HG02759 (cell line): ENCODE measurements at regions not wholly inside any gene's neighbourhood (a gene's known extent, or its start where the extent isn't known, plus 50 kb on each side); places are given as distances from the start of the nearest gene placed in this dataset.
"Not testable (repeated sequence)": the region's sequence is repeated elsewhere in the genome, so short reads cannot be mapped to it uniquely, and the experiment has no call there.

Experiments used
- ATAC-seq: cut with Tn5 transposase; IDR thresholded peaks from one replicate; pipeline ENCODE4 v1.9.1; 2021; ENCODE audit warnings: mild to moderate bottlenecking, moderate library complexity; ENCODE audit not compliant: unreplicated experiment

DNA sequence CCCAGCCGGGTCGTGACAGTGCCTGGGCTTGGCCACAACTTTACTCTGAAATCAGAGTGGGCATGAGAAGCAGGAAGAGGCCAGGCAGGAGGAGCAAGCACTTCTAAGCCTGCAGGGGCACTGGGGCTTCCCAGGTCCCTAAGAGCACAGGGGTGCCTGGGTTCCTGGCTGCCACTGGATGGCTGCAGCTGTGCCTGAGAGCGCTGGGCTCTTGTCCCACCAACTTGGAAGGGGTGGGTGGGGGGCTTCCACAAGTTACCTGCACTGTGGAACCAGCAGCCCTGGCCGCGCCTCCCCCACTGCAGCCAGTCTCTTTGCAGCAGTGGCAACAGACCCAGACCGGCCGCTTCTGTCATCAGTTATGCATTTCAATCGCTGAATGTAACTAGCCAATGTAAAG is 434.7 kb upstream of the GRM3 start:
- ATAC-seq = no peak

DNA sequence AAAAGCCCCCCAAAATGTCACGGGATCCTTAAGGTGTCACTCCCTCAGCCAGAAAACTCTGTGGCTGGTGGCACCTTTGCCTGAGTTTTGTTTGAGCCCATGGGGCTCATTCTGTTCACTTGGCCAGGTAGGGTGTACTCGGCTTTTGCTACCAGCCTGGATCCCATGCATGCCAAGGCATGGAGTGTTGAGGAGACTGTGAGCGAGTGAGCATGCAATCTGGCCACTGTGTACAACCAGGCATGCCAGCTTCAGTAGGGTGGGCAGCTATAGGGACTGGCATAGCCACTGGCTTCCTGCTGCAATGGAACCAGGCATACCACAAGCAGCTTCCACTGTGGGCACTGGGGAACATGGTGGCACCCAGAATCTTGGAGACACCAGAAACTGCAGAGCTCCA is 436.0 kb upstream of the GRM3 start:
- no peak for ATAC-seq

DNA sequence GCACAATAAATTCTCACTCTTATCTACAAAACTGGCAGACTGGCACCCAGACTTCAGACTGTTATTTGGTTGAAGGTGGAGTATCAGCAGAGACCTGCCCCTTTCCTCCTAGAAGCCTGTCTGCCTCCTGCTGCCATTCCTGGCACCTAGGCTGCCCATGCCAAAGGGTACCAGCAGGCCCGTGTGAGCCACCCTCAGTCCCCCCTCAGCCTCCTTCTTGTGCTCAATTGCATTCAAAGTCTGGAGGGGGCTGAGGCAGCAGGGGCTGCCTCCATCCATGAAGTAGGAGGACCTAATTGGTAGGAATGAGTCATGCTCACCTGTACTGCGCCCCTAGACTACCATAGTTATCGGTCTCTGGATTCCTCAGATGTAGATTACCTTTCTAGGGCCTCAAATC is 440.9 kb upstream of the GRM3 start:
- no peak for ATAC-seq

DNA sequence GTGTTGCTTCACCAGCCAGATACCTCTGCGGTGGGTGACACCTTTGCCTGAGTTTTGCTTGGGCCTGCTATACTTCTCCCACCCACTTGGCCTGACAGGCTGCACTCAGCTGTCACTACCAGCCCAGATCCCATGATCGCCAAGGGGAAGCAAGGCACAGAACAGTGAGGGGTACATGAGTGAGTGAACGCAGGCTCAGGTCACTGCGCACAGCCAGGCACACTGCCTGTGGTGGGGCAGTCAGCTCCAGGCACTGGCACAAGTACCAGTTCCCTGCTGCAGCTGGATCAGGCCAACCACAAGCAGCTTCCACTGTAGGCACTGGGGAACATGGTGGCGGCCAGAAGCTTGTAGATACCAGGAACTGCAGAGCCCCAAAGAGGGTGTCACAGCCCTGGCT is 441.9 kb upstream of the GRM3 start:
- no peak for ATAC-seq

DNA sequence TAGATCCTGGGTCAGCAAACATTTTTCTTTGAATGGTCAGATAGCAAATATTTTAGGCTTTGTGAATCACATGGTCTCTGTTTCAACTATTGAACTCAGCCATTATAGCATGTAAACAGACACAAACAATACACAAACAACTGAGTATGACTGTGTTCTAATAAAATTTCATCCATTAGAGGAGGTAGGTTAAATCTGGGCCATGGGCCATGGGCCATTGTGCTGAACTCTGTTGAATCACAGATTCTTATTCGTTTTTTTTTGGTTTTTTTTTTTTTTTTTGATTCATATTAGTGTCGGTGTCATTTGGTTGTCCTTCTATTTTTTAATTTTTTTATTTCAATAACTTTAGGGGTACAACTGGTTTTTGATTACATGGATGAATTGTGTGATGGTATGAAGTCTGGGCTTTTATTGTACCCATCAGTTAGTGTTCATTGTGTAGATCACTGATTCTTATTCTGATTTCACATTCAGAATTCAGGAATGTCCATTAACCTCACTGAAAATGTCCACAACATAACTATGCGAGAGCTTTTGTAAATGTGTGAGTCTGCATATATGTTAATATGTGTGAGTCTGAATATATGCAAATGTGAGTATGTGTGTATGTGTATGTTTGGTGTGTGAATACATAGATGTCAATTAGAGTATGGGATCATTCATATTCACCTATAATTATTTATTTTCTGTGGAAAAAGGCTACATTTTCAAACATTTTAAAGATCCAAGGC is 443.7 kb upstream of the GRM3 start:
- no peak for ATAC-seq

DNA sequence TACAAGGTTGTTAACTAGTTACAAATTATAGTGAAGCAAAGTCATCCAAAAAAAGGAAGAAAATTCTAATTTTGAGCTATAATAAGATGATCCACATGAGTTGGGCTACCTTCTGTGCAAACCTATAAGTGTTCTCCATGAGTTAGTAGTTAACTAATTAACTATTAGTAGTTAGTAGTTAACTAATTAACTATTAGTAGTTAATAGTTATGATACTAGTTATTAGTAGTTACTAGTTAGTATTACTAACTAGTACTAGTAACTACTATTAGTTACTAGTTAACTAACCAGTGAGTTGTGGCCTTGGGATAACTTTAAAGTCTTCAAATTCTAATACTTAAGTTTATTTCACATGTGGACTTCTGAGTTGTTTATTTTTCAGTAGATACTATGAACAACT is 453.4 kb upstream of the GRM3 start:
- no peak for ATAC-seq

DNA sequence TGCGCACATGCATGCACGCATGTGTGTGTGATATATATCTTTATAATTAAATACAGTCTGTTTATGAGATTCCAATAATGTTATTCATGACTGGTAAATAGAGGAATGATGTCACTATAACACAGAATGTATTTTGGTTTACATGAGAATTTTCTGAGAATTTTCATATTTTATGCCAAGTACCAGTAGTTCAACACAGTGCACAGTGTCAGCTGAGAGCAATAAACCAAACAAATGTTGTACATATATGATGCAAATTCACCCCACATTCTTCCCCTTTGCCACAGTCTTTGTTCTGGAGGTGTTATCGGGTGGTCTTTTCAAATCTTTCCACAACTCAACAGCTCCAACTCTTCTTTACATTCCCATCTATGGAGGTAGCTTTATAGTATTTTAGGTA is 462.2 kb upstream of the GRM3 start:
- no peak for ATAC-seq

DNA sequence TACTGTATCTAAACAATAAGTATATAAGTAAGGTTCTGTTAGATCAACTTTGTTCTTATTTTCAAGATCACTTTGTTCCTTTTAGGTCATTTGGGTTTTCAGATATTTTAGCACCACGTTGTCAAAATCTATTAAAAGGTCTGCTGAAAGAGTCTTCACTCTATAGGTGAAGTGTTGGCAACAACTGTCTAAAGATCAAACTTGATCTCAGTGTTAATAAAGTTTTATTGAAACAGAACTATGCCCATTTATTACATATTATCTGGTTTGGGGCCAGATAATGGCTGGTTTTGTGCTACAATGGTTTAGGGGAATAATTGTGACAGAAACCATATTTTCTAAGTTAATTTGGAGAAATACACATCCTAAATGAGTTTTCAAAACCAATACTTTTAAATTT is 478.9 kb upstream of the GRM3 start:
- ATAC-seq = no peak

DNA sequence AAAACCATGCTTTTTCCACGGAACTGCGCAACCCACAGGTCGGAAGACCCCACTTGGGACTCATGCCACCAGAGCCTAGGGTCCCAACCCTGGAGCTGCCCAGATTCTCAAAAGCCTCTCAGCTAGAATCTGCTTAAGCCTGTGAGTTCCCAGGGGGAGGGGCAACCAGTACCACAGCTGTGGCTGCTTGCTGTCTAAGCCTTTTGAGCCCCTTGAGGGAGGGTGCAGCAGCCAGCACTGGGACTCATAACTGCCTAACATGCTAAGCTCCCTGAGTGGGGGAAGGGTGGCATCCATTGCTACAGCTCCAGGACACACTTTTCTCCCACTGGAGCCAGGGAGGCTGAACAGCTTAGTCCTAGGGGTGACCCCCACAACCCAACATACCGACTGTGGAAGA is 485.6 kb upstream of the GRM3 start:
- no peak for ATAC-seq

DNA sequence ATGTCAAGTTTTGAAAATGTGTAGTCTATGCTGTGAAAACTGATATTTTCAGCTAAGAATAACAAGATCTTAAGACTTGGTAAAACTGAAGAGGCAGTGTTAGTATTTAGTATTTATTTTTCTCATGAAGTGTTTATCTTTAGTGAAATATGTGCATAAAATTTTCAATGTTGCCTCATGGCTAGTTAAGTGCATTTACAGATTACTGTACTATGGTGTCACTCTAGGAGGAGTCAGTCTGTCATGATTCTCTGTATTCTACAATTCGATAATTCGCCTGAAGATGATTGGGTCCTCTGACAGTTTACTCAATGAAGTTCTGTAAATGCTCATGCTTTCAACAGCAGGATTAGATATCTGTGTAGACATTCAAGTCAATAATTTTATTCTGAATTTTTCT is 488.1 kb upstream of the GRM3 start:
- no peak for ATAC-seq

DNA sequence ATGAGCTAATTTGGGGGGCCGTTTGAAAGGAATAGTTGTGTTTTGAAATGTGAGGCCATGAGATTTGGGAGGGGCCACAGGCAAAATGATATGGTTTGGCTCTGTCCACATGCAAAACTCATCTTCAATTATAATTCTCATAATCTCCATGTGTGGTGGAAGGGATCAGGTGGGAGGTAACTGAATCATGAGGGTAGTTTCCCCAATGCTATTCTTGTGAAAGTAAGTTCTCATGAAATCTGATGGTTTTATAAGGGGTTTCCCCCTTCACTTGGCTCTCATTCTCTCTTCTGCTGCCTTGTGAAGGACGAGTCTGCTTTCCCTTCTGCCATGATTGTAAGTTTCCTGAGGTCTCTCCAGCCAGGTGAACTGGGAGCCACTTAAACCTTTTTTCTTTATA is 490.8 kb upstream of the GRM3 start:
- no peak for ATAC-seq

DNA sequence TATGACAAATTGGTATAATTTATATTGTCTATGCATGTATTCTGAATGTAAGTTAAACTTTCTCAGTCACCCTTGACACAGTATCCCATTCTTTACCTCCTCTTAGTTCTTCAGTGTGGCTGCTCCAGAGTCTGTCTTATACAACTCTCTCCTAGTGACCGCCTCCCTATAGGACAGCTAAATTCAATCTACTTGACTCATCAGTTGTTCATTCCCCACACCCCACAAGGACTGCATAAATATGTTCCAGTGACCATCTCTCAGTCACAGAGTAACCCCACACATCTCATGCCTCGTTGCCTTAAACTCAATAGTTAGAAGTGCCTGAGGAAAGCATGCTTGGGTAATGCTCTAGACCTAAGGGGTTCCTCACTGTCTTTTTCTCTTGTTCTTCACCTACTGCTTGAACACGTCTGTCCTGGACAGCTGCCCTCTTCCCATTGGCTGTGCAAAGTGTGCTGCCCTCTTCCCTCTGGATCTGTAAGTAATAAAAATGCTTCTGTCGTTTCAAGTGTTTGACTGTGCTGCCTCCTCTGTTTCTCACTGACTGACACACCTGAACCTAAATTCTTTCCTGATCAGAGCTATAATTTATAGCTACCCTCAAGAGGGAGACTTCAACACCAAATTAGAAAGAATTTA is 494.6 kb upstream of the GRM3 start:
- no peak for ATAC-seq

DNA sequence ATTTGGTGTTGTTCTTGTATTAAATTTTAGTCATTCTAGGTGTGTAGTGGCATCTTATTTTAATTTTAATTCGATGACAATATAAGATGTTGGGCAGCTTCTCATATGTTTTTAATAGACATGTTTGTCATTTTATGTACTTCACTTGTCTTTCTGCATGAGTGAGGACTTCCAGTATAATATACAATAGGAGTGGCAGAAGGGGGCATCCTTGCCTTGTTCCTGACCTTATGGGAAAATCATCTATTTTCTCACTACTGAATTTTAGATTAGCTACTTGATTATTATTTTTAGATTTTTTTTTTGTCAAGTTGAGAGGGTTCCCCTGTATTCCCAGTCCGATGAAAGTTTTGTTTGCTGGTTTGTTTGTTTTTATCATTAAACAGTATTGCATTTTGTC is 495.2 kb upstream of the GRM3 start:
- no peak for ATAC-seq

DNA sequence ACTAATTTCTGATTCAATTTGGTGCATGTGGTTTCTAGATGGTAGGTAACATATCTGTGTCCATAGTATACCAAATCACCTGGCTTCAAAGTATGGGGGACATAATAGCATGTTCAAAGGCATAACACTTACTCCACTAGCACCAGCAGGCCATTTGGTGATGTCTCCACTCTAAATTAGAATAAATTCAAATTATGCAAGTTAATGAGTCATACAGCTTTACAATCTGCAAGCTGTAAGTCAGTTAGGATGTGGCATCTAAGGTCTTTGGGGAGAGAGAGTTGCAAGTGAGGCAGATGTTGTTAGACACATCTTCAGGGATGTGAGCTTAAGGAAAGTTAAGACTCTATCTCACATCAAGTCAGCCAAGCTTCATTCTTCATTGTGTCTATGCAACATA is 506.4 kb upstream of the GRM3 start:
- ATAC-seq = no peak

DNA sequence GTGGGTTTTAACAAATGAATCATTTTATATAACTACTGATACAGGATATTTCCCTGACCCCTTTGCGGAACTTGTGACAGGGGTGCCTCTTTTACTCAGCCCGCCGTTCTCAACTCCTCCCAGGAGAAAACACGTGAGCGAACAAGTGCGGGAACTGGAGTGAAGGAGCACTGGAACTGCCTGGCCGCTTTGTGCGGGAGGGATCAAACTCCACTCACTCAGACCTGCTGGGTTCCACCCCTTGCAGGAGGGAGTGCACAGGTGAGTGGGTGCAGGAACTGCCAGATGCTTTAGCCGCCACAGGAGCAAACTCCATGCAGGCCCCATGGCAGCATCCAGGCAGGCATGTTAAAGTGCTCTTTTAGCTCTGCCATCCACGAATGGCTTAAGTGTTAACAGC is 513.4 kb upstream of the GRM3 start:
- ATAC-seq = no peak

DNA sequence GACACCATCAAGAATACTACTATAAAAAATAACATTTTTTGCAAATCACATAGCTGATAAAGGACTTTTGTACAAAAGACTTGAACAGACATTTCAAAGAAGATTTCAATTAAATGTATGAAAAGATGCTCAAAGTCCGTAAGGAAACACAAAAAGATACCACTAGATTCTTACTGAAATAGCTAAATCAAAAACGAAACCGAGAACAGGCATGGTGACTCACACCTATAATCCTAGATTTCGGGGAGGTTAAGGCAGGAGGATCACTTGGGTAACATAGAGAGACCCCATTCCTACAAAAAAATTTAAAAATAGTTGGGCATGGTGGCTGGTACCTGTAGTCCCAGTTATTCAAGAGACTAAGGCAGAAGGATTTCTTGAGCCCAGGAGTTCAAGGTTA is 520.2 kb upstream of the GRM3 start:
- no peak for ATAC-seq

DNA sequence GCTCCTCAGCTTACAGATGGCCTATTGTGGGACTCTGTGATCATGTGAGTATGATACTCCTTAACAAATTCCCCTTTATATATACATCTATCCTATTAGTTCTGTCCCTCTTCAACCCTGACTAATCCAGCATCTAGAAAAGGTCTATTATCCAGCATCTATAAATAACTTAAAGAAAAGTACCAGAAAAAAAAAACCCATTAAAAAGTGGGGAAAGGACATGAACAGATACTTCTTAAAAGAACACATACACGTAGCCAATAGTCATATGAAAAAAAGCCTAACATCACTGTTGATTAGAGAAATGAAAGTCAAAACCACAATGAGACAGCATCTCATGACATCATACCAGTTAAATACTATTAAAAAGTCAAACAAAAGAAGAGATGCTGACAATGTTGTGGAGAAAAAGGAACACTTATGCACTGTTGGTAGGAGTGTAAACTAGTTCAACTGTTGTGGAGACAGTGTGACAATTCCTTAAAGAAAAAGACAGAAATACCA is 549.5 kb upstream of the GRM3 start:
- no peak for ATAC-seq

DNA sequence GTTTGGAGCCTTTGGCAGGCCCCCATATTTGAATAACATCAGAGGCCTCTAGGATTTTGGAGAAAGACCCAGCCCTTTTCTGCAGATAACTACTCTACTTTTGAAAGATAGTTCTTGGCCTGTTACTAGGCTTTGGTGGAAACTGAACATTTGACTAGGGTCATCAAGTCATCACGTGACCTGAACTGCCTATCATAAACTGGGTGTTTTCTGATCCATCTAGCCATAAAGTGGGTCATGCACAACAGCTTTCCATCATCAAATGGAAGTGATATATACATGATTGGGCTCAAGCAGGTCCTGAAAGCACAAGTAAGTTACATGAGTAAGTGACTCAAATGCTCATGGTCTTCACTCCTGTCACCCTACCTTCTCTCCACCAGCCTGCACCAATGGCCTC is 552.3 kb upstream of the GRM3 start:
- no peak for ATAC-seq

DNA sequence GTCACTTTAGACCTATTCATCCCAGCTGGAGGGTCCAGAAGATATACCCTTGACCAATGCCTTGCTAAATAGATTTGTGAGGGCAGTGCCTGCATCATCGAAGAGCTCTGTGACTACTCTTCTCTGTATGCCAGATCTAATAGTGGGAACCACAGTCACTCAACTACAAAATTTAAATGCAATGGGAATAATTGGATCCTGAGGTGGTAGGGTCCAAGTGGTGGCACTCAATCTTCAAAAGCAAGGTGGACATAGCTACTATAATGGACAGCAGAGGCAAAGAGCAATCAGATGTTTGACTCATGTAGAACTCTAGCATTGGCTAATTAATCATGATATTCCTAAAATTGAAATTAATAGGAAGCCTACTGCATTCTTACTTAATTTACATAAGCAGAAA is 554.3 kb upstream of the GRM3 start:
- no peak for ATAC-seq

DNA sequence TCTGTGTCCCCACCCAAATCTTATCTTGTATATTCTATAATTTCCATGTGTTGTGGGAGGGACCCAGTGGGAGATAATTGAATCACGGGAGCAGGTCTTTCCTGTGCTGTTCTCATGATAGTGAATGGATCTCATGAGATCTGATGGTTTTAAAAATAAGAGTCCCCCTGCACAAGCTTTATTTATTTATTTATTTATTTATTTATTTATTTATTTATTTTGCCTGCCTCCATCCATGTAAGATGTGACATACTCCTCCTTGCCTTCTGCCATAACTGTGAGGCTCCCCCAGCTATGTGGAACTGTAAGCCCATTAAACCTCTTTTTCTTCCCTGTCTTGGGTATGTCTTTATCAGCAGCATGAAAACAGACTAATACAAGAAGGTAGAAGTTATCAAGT is 579.1 kb upstream of the GRM3 start:
- ATAC-seq = not testable (repeated sequence)

DNA sequence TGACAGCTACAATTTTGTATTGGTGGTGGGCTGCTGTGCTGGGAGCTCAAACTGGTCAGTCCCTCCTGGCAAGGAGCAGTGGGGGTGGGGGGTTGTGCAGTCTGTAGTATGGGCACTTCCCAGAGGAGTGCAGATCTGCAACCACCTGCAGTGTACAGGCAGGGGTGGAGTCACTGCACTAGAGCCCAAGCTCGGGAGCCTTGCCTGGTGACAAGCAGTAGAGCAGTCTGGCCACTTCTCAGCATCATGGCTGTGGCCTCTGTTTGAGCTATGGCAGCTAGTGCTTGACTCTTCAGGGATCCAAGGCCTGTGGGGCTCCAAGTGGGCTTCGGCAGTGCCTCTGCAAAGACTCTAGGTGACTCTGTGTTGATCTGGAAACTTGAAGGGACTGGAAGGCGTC is 585.1 kb upstream of the GRM3 start:
- ATAC-seq = no peak

DNA sequence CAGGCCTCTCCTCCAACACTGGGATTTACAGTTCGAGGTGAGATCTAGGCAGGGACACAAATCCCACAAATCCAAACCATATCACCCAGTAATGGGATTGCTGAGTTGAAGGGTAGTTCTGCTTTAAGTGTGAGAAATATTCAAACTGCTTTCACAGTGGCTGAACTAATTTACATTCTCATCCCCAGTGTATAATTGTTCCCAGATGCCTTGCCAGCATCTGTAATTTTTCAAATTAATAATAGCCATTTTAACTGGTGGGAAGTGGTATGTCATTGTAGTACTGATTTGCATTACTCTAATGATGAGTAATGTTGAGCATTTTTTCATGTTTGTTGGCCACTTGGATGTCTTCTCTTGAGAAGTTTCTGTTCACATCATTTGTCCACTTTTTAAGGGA is 592.8 kb upstream of the GRM3 start:
- no peak for ATAC-seq

DNA sequence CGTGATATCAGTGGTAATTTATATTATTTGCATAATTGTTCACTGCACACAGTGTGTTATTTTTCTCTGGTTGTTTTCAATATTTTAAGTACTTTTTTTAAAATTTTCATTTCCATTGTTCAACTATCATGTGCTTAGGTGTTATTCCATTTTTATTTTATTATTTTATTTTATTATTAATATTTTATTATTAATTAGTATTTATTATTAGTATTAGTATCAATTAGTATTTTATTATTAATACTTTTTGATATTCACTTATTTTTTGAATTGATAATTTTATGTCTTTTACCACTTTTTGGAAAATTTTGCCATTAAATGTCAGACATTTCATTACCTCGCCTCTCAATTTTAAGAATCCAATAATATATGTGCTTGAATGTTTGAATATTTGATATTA is 593.8 kb upstream of the GRM3 start:
- no peak for ATAC-seq
